B cell (primary cell): ENCODE measurements at regions not wholly inside any gene's neighbourhood (a gene's known extent, or its start where the extent isn't known, plus 50 kb on each side); places are given as distances from the start of the nearest gene placed in this dataset.

Experiments used
- ATAC-seq: fragments of 200-7000 bp; cut with Tn5 transposase; one replicate; pipeline ENCODE4 v1.10.0; 2021; ENCODE audit warnings: low read depth, mild to moderate bottlenecking, moderate number of reproducible peaks, moderate library complexity
- CTCF ChIA-PET: fragments of 350-600 bp; sonication (Branson Sonifier 250); formaldehyde crosslinking; loops from one replicate; lab custom pipeline; 2021; ENCODE audit warnings: antibody characterized with exemption, inconsistent platforms; lab: Charles Lee
- POLR2A ChIA-PET: fragments of 350-600 bp; sonication (Branson Sonifier 250); formaldehyde crosslinking; loops from one replicate; lab custom pipeline; 2021; ENCODE audit warnings: antibody characterized with exemption; lab: Charles Lee
- DNase-seq: peaks from one replicate; pipeline ENCODE4 v3.0.0; 2013
- H2AFZ ChIP-seq: 2 replicates; pipeline ENCODE4 v1.6.1; 2012; ENCODE audit warnings: mild to moderate bottlenecking, low read depth, low read length; ENCODE audit not compliant: insufficient read depth, poor library complexity, severe bottlenecking
- H3K27ac ChIP-seq, 2 donors: 1 replicate in 1 of 2; 2 replicates in 1 of 2; pipeline ENCODE4 v1.5.1; 2012 to 2013; ENCODE audit warnings: low read length in 2 of 2, mild to moderate bottlenecking in 2 of 2, moderate library complexity in 1 of 2
- H3K27me3 ChIP-seq, 4 experiments: fragments of 200-600 bp in 1 of 4; sonication (generic) in 1 of 4; replicated peaks in 1 of 4; 1 replicate in 2 of 4; 2 replicates in 2 of 4; pipeline versions ENCODE4 v1.6.1 to v1.7.0; 2013 to 2016; ENCODE audit warnings: low read length in 3 of 4, mild to moderate bottlenecking in 2 of 4, mixed read lengths in 1 of 4, moderate library complexity in 1 of 4; ENCODE audit not compliant: insufficient read depth in 4 of 4, control insufficient read depth in 3 of 4; ENCODE audit errors: control extremely low read depth in 1 of 4
- H3K36me3 ChIP-seq, 2 experiments: replicated peaks in 1 of 2; 1 replicate in 1 of 2; 2 replicates in 1 of 2; pipeline versions ENCODE4 v1.6.1 to v1.7.1; 2013; ENCODE audit warnings: low read length in 1 of 2; ENCODE audit not compliant: insufficient read depth in 2 of 2, control insufficient read depth in 1 of 2; ENCODE audit errors: control extremely low read depth in 1 of 2, extremely low read depth in 1 of 2
- H3K4me1 ChIP-seq, 2 donors: fragments of 200-600 bp in 1 of 2; sonication (generic) in 1 of 2; 1 replicate in 1 of 2; 2 replicates in 1 of 2; pipeline versions ENCODE4 v1.5.1 to v1.6.1; 2013 to 2017; ENCODE audit warnings: low read length in 2 of 2; ENCODE audit not compliant: control insufficient read depth in 2 of 2, insufficient read depth in 2 of 2
- H3K4me2 ChIP-seq: replicated peaks from 2 replicates; pipeline ENCODE3; 2012; ENCODE audit warnings: mild to moderate bottlenecking, low read depth, low read length; ENCODE audit not compliant: poor library complexity, severe bottlenecking
- H3K4me3 ChIP-seq, 5 experiments: fragments of 200-600 bp in 1 of 5; sonication (generic) in 1 of 5; 1 replicate in 3 of 5; 2 replicates in 2 of 5; pipeline versions ENCODE4 v1.5.1 to v1.7.0; 2011 to 2016; ENCODE audit warnings: low read length in 4 of 5, mild to moderate bottlenecking in 4 of 5, low read depth in 2 of 5, control low read depth in 1 of 5, moderate library complexity in 1 of 5; ENCODE audit not compliant: insufficient read depth in 1 of 5; ENCODE audit errors: control extremely low read depth in 1 of 5, extremely low read depth in 1 of 5
- H3K79me2 ChIP-seq: fragments of 200-600 bp; sonication (generic); one replicate; pipeline ENCODE4 v1.6.0; 2016; ENCODE audit warnings: low read length; ENCODE audit not compliant: control insufficient read depth, insufficient read depth
- H3K9ac ChIP-seq: fragments of 200-600 bp; sonication (generic); 2 replicates; pipeline ENCODE4 v1.6.1; 2017; ENCODE audit warnings: mild to moderate bottlenecking, low read length, moderate library complexity
- H3K9me3 ChIP-seq, 3 donors: one replicate each; pipeline versions ENCODE4 v1.6.1 to v1.7.1; 2013; ENCODE audit warnings: low read length in 2 of 3; ENCODE audit not compliant: control insufficient read depth in 2 of 3, insufficient read depth in 1 of 3; ENCODE audit errors: control extremely low read depth in 1 of 3
- H4K20me1 ChIP-seq: 2 replicates; pipeline ENCODE4 v1.6.0; 2012; ENCODE audit warnings: mild to moderate bottlenecking, low read length; ENCODE audit not compliant: insufficient read depth, control insufficient read depth, poor library complexity, severe bottlenecking
- H3K27ac Mint-ChIP-seq: one replicate; pipeline ENCODE4 v1.8.0; 2021; ENCODE audit warnings: mixed read lengths
- H3K27me3 Mint-ChIP-seq: one replicate; pipeline ENCODE4 v1.8.0; 2021; ENCODE audit warnings: mixed read lengths
- H3K4me1 Mint-ChIP-seq: one replicate; pipeline ENCODE4 v1.8.0; 2021; ENCODE audit warnings: mixed read lengths
- H3K4me3 Mint-ChIP-seq: one replicate; pipeline ENCODE4 v1.8.0; 2021; ENCODE audit warnings: mixed read lengths
- H3K9me3 Mint-ChIP-seq: one replicate; pipeline ENCODE4 v1.8.0; 2022; ENCODE audit warnings: mixed read lengths; ENCODE audit not compliant: insufficient read depth
- CTCF ChIP-seq: fragments of 200-600 bp; IDR thresholded peaks from one replicate; pipeline ENCODE4 v1.8.0; 2022; ENCODE audit warnings: antibody characterized with exemption, mild to moderate bottlenecking
- EZH2 ChIP-seq: IDR thresholded peaks from 2 replicates; pipeline ENCODE4 v1.6.1; 2012; ENCODE audit warnings: borderline replicate concordance, low read depth, mild to moderate bottlenecking, moderate library complexity, low read length; ENCODE audit not compliant: insufficient read depth, poor library complexity, severe bottlenecking
- WGBS: methylation state at CpG from one replicate; pipeline ENCODE4 v1.1.5; 2013; ENCODE audit warnings: missing lambda C conversion rate; ENCODE audit not compliant: insufficient coverage; 5-methylcytosine and 5-hydroxymethylcytosine counted together
- intact Hi-C: fragments of 100-400 bp; cut with micrococcal nuclease; formaldehyde crosslinking; loops from one replicate; pipeline ENCODE4 v1.10.0; 2022

DNA sequence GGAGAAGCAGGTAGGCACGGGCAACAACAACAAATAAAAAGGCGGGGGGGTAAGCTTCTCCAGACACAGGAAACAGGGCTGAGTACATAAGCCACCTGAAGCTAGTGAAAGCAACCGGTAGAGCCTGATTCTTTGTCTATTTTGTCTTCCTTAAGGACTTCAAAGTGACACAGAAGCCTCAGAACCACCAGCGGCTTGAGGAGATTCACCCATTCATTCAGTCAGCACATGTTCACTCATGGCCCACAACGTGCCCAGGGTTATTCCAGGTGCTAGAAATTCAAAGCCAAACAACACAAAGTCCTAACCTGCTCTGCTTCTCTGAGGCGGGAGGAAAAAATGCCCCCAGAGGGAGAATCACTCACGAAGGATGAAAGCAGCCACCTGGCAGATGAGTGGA, 69.3 kb upstream of the C7orf33 start:
- intact Hi-C loops = no loop called here
- no peaks in the 10 kb centered on the region for H3K27me3 Mint-ChIP-seq
- POLR2A ChIA-PET = interaction anchor here (0.8 kb wide), 1 partner anchor 226 kb away, joined by 3 read pairs; no protein-coding TSS in a partner anchor

DNA sequence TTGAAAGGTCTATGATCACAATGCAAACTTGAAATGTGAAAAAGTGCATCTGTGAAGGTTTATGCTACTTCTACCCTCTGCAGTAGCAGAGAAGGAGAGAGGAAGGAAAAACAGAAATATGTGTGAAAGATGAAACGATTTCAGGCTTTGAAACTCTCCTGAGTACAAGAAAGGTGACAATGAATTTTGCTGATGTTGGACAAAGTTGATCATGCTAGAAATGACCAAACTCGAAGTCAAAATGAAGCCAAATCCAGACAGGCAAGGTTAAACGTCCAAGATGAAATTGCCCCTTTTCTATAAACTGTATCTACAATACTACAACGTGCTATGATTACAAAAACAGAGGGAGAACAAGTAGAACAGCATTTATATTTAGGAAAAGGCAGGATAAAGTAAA, 67.0 kb upstream of the C7orf33 start:
- Histone ChIP-seq H3K4me3 (no peak overlapping the region), H3K27ac (no peak overlapping the region), H3K9me3 (peaks cover 0 to 5% (median 0%) of the 10 kb centered on the region in 3 donors), H3K4me2 (no peak overlapping the region), H3K36me3 (no peaks in the 10 kb centered on the region), H2AFZ (no peak overlapping the region), H3K9ac (no peak overlapping the region), H3K27me3 (peaks cover 0 to 4% (median 0%) of the 10 kb centered on the region in 4 experiments), H3K4me1 (no peaks in the 10 kb centered on the region), H3K79me2 (no peaks in the 10 kb centered on the region), H4K20me1 (no peaks in the 10 kb centered on the region)
- H3K4me3 Mint-ChIP-seq = no peak overlapping the region
- POLR2A ChIA-PET = no interaction called here
- WGBS = 50% methylated on average over 1 of the region's 4 CpGs
- CTCF ChIA-PET = interaction anchor here (1.4 kb wide), 1 partner anchor 259 kb away, joined by 4 read pairs; no protein-coding TSS in a partner anchor
- no peak for DNase-seq
- intact Hi-C loops = no loop called here
- no peak overlapping the region for H3K27ac Mint-ChIP-seq
- H3K4me1 Mint-ChIP-seq = peaks cover 23% of the 10 kb centered on the region
- H3K27me3 Mint-ChIP-seq = no peaks in the 10 kb centered on the region
- no peak for ATAC-seq
- no peak for TF ChIP-seq CTCF
- no peak for TF ChIP-seq EZH2
- no peaks in the 10 kb centered on the region for H3K9me3 Mint-ChIP-seq

More for the DNA sequence above, 69.3 kb upstream of the C7orf33 start:
- Mint-ChIP-seq H3K27ac (no peak overlapping the region), H3K9me3 (no peaks in the 10 kb centered on the region), H3K4me3 (no peak overlapping the region), H3K4me1 (peaks cover 16% of the 10 kb centered on the region)
- ATAC-seq (no peak), DNase-seq (no peak)
- Histone ChIP-seq H3K4me1 (no peaks in the 10 kb centered on the region), H3K4me3 (no peak overlapping the region), H3K27ac (no peak overlapping the region), H2AFZ (no peak overlapping the region), H3K79me2 (no peaks in the 10 kb centered on the region), H3K9ac (no peak overlapping the region), H3K36me3 (no peaks in the 10 kb centered on the region), H3K4me2 (no peak overlapping the region), H3K9me3 (no peaks in the 10 kb centered on the region), H4K20me1 (no peaks in the 10 kb centered on the region), H3K27me3 (peaks cover 0 to 4% (median 0%) of the 10 kb centered on the region in 4 experiments)
- CTCF ChIA-PET = interaction anchor here (0.7 to 1.4 kb wide), 2 partner anchors 24 to 41 kb away, joined by 3 read pairs; no protein-coding TSS in a partner anchor
- TF ChIP-seq CTCF = no peak
- 92% methylated on average over 6 of the region's 7 CpGs for WGBS
